ENCODE measurements at regions not wholly inside any gene's neighbourhood (a gene's known extent, or its start where the extent isn't known, plus 50 kb on each side); places are given as distances from the start of the nearest gene placed in this dataset.

GRCh38 chr11:70611821-70612220 is 213.5 kb downstream of the CTTN start:
- no peak for DNase-seq

DNA sequence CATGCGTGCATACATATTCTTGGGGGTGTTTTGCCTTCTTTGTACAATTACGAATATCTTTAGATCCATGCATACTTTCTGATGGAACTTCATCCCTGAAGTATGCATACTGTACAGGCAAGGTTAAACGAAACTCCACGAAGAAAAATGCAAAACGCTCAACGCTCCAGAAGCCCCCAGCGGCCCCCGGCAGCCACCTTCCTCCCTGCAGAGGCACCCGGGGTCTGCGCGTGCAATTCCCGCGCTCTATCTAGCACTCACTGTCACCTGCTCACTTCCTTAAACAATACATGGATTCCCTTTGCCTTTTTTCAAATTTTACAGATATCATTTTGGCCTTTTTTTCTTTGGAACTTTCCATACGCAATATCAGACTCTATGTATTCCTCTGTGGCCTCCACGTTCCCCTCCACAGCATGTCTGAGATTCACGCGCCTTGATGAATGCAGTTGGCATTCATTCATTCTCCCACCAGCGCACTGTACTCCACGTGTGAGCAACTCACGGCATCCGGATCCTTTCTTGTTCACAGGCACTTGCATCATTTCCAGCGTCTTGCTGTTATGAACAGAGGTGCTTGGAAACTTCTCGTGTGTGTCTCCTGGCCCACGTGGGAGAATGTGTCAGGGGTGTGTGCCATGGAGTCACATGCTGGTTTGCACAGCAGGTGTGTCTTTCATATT is 214.3 kb downstream of the CTTN start:
- DNase-seq = no peak

DNA sequence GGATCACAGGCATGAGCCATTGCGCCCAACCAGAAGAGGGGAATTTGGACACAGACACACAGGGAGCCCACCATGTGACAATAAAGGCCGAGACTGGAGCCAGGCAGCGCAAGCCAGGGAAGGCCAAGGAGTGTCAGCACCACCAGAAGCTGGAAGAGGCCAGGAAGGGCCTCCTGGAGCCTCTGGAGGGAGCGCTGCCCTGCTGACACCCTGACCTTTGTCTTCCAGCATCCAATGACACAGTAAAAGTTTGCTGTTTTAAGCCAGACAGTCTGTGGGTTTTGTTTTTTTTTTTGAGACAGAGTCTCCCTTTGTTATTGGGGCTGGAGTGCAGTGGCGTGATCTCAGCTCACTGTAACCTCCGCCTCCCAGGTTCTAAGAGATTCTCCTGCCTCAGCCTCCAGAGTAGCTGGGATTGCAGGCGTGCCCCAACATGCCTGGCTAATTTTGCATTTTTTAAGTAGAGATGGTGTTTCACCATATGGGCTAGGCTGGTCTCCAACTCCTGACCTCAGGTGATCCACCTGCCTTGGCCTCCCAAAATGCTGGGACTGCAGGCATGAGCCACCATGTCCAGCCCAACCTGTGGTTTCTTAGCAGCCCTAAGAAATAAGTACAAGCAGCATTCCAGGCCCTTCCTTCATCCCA is 215.8 kb downstream of the CTTN start:
- no peak for DNase-seq

DNA sequence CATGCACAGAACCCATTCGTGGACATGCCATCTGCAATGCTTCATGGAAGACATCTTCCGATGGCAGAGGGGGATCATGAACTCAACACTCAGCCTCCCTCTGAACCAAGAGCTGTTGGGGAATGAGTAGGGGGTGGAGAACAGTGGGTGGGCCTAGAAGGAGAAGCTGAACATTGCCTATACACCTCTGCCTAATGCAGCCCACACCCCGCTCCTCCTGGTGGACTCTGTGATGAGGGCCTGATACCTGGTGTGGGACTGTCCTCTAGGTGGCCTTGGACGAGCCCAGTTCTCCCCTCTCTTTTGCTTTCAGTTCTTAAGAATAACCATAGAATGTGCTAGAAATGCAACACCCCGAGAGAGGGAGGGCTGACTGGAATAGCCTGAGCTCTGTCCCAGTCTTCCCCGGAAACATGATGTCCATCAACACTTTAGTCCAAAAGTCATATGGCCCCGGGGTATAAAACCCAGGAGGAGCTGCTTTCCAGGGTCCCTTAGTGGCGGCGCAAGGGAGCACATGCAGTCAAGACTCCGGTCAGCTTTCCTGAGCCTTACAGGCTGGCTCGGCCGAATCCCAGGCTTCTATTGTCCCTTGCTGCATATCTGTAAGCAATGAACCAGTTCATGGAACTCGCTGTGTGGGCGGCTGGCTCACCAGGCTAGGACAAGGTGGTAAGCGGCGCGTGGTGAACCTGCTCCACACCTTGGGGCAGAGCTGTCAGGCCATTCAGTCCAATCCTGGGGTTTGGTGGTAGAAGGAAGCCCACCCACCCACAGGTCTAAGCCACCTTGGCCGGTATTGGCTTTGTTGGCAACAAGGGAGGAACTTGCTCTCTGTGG is 216.9 kb downstream of the CTTN start:
- DNase-seq = no peak

GRCh38 chr11:70616317-70616716 is 218.0 kb downstream of the CTTN start:
- DNase-seq = no peak

DNA sequence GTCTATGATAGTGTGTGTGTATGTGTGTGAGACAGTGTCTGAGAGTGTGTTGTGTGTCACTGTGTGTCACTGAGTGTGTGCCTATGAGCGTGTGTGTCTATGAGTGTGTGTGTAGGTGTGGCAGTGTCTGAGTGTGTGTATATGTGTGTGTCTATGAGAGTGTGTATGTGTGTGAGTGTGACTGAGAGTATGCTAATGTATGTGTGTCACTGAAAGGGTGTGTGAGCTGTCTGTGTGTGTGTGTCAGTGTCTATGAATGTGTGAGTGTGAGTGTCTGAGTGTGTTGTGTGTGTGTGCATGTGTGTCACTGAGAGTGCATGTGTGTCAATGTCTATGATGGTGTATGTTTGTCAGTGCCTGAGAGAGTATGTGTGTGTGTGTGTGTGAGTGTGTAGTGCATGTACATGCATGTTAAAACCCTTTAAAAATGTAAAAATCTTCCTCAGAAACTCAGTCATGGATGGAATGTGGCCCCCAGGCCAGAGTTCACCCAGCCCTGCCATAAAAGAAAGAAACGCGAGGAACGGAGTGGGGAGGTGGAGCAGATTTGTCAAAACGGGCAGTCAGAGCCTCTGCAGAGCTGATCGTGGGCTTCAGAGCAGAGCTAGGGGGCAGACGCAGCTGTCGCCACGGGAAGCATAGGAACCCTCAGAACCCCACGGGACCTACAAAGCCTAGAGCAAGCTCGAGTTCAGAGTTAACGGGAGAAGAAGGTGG is 218.8 kb downstream of the CTTN start:
- no peak for DNase-seq

DNA sequence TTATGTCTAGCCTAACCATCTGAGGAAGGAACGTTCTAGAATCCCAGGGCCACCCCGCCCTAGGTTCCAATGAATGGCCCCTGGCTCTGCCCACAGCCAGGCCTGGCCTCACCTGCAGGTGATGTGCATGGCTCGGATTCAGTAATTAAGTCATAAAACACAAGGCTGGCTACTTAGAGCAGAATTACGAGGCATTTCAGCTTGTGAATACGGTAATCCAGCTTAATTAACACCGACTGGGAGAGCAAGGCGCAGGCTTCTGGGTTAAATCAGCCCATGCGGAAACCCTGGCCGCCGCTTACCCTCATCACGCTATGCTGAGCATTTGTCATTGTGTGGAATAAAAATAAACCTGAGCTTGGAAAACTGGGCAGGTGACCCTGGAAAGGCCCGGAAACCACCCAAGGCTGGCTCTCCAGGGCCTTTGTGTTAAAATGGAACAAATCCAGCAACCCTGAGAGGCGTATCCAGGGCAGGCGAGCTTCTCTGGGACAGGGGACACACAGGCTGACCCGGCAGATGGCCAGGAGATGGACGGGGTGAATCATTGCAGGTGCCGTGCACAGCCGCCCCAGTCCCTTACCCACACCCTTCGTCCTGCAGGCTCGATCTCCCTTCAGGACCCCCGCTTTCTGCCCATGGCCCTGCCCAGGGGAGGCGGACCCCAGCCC is 220.2 kb downstream of the CTTN start:
- no peak for DNase-seq

DNA sequence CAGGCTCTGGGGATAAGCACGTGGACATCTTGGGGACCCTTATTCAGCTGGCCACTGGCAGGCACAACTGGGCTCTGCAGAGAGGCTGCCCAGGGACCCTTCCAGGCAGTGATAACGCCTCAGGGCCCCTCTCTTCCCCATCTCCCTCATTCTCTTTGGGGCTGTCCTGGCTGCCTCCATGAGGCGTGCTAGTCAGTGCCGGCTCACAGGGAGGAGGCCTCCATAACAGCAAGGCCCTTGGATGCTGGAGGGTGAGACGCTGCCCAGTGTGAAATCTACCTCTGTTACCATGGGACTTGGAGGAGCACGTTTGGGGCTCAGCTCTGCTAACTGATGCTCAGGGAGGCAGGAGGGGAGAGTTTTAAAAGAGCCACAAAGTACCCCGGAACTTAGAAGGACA is 221.3 kb downstream of the CTTN start:
- DNase-seq = no peak

GRCh38 chr11:70620510-70621184 is 222.3 kb downstream of the CTTN start:
- no peak for DNase-seq

DNA sequence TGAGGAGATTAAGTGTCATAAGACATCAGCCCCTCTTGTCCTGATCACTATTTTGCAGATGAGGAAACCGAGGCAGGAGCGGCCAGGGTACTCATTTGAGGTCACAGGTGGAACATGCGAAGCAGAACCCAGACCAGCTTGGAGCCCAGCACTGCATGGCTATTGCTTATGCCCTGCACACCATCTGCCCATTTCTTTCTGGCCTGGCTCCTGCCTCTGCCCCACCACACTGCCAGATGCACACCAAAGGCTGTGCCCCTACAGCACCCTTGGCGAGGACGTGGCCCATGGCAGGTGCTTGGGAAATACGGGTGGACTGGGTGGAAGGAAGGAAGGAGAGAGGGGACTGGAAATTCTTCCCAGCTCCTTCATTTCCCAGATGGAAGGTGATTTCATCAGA is 222.9 kb downstream of the CTTN start:
- DNase-seq = no peak

GRCh38 chr11:70622091-70622490 is 223.8 kb downstream of the CTTN start:
- no peak for DNase-seq

- no peak for DNase-seq
Measured at GRCh38 chr11:70623906-70624597, 225.7 kb downstream of the CTTN start.

DNA sequence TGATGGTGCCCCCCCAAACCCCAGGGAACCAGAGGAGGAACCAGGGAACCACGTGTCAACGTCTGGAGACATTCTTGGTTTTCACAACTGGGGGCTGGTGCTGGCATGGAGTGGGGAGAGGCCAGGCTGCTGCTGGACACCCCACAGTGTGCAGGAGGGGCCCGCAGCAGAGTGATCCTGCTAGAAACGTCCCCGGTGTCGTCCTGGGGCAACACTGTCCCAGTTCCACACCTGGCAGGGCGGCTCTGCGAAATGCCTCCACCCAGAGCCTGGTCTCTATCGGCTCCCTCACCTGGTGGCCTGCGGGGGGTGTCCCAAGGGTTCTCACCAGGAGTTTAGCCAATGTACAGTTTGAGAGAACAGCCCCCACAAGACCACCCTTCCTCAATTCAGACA is 226.3 kb downstream of the CTTN start:
- no peak for DNase-seq

GRCh38 chr11:70625051-70625450 is 226.7 kb downstream of the CTTN start:
- no peak for DNase-seq

- DNase-seq = no peak
Measured at GRCh38 chr11:70625582-70626518, 227.5 kb downstream of the CTTN start.

DNA sequence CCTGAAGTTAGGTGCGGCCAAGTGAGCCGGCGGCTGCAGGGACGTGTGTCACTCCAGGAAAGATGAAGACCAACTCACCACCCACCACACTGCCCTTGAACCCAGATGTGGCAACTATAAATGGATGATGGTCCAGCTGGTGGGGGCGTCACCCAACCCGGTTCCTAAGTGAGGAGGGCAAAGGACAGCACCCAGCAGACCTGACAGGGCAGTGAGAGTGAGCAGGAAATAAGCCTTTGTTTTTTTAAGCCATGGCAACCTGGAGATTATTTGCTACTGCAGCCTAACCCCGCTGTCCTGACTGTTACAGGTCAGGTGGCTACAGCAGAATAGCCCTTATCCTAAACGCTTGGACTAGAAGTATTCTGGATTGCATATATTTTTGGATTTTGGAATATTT is 228.9 kb downstream of the CTTN start:
- no peak for DNase-seq

DNA sequence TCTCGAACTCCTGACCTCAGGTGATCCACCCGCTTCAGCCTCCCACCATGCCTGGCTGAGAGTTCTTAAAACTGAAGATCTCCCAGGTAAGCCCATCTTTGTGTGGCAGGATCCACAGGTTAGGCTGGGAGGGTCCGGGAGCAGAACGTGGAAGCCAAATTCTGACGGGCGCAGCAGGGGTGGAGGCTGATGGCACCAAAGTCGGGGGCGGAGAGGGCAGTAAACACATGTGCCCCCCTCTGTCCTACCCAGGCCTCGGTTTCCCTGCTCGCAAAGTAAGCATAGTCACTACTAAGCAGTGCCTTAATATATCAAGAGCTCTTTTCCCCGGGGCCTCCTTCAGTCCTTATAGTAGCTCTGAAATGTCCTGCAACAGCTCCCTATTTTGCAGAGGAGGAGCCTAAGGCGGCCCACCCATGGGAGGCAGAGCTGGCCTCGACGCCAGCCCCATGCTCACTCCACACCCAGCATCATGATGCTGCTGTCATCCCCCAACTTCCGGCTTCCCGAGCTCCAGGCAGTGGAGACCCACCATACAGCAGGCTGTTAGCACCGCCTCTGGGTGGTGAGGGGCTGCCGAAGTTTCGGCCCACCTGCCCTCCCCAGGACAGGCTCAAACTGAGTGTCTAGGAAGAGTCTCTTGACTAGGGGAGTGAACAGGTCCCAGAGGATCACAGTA is 230.0 kb downstream of the CTTN start:
- no peak for DNase-seq

DNA sequence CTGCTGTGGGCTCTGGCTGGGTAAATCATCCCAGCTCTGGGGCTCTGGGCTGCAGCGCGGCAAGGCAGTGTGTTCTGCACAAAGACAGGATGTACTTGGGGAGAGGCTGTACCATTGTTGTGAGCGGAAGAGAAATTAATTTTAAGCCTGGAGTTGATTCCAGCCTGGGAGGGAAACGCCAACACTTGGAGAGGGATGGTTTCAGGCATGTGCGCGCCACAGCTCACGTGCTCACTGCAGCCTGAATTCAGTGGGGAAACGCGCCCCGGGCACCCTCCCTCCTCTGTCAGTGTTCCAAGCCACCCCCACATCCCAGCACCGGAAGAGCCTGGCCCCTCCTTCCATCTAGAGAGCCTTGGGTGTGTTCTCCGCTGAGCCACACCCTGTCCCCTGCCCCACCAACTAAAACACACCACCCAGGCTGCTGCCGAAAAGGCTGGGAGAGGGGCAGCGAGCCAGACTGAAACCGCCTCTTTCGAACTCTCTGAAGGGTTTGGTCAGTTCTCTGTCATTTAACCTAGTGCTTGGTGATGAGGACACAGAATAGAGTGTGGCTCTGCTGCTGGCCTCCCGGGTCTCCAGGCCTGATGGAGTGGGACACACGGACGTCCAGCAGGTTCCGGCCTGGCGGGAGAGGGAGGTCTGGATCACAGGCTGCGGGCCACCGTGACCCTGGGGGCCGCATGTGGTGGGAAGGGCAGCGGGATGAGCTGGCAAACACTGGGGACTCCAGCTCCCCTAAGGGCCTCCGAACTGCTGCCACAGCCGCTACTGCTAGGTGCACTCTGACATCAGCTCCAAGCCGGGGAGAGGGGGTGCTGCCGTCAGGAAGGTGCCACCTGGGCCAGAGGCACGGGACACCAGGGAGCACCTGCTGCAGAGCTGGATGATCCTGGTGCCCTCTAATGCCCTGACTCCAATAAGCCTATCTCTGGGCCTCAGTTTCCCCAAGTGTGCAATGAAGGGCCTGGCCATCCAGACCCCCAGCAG is 230.8 kb downstream of the CTTN start:
- no peak for DNase-seq

All from effector CD8-positive, alpha-beta T cell (primary cell).